NT2/D1 (cell line): ENCODE measurements at regions not wholly inside any gene's neighbourhood (a gene's known extent, or its start where the extent isn't known, plus 50 kb on each side); places are given as distances from the start of the nearest gene placed in this dataset.

ENCODE experiments used
- YY1 ChIP-seq: IDR thresholded peaks from 2 replicates; pipeline ENCODE4 v1.6.1; 2011; ENCODE audit not compliant: insufficient read length, insufficient read depth
- ZNF274 ChIP-seq: IDR thresholded peaks from 2 replicates; pipeline ENCODE4 v1.6.1; 2011; ENCODE audit warnings: mild to moderate bottlenecking, low read depth, low read length

DNA sequence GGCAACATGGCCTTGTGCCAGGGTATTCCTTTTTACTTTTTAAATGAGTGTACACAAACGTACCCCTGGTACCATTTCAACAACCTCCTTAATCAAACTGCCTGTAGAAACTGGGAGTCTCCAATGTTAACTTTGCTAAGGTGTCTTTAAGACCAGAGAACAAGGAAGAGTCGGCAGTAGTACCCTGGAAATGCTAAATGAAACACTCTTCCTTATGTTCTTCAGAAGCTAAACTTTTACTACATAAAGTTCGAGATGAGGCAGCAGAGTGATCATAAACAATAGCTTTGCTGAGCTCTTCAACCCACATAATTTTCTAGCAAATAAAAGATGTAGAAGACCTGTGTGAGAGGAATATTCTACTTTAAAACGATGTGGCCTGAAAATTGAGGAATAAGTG lies 297.7 kb upstream of the NRIP1 start:
- no peak for TF ChIP-seq YY1
- TF ChIP-seq ZNF274: no peak
